Dermis blood vessel endothelial cell (primary cell): ENCODE measurements at regions not wholly inside any gene's neighbourhood (a gene's known extent, or its start where the extent isn't known, plus 50 kb on each side); places are given as distances from the start of the nearest gene placed in this dataset.
"Not testable (repeated sequence)": the region's sequence is repeated elsewhere in the genome, so short reads cannot be mapped to it uniquely, and the experiment has no call there.

ENCODE experiments used
- DNase-seq: peaks from one replicate; pipeline ENCODE4 v3.0.0; 2010

DNA sequence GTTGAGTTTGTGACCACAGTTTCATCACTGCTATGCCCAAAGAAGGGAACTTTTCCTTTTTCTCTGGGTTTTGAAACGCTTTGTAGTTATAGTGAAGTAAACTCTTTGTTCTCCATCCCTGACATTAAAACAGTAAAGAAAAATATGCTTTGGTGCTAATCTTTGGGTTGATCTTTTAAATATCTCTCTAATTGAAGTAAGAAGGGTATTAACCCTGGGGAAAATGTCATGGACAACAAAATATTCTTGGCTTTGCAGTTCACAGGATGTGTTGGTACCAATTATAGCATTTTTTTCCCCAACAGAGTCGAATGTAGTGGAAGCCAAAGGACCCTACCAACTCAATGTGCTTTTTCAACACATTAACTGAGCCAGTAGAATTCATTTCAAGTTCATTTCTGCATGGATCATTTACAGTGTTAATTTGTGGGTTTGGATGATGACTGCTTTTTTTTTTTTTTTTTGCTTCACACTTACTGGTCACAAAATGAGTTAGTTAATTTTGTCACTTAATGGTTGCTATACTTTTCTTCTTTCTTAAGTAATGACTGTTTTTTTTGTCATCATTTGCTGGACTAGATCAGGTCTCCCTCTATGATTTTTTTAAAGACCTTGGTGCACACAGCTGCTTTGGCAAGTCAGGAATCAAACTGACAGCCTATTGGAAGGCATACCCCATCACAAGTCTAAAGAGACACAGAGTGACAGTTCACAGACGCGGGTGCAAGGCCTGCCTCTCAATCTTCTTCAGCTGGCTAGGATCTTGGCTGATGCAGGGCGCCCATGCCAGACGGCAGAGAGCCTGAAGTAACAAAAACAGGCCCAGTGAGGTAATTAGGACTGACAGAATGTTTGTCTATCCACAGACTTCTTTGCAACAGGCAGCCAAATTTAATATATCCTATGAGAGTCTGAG is 98.8 kb upstream of the MMADHC start:
- DNase-seq = no peak

DNA sequence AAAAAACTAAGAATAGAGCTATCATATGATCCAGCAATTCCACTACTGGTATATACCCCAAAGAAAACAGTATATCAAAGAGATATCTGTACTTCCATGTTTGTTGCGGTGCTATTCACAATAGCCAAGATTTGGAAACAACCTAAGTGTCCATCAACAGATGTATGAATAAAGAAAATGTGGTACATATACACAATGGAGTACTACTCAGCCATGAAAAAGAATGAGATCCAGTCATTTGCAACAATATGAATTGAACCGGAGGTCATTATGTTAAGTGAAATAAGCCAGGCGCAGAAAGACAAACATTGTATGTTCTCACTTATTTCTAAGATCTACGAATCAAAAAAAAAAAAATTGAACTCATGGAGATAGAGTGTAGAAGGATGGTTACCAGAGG is 97.8 kb upstream of the MMADHC start:
- DNase-seq = not testable (repeated sequence)

DNA sequence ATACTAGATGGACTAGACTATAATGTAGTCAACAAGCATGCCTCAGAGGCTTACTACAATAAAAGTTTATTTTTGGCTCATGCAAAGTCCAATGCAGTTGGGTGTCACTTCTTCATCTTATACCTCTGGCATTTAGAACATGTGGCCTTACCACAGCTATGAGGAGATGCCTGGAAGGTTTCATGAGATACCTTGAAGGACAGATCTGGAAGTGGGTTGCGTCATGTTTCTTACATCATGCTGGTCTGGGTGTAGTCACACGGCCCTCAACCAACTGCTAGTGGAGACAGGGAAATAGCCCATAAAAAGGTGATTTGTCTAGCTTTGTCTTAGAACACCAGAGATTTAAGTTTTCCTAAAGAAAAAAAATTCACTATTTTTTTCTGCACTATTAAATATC is 91.7 kb upstream of the MMADHC start:
- DNase-seq = no peak

DNA sequence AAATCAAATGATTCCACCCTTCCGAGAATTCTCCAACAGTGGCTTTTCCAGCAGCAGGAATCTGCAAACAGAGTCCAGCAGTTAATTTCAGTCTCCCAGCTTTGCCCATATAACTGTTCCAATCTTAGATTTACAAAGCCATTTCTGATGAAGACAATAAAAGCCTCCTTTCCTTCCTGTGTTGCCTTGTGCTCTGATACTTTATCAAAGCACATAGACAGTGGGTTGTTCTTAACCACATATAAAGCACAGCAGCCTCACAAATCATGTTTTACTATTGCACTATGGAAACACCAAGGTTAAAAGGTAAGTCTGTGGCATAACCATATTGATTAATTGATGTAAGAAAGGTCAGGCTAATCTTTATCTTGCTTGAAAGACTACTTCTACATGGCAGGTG is 89.8 kb upstream of the MMADHC start:
- no peak for DNase-seq

DNA sequence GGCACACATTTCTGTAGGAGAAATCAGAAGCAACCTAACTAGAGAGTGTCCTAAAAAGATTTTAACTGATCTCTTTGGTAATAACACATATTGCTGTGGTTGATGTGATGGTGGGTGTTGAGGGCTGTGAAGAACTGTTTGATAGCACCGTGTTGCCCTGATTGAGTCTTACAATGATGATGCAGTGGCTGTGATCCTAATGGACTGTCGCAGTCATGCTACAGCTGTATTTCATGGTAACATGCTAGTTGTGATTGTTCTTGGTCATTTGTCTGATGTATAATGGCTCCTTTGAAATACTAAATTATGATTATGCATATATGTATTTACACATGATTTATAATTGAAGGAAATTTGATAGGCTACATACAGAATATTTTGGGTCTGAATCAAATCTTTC is 82.5 kb upstream of the MMADHC start:
- no peak for DNase-seq

DNA sequence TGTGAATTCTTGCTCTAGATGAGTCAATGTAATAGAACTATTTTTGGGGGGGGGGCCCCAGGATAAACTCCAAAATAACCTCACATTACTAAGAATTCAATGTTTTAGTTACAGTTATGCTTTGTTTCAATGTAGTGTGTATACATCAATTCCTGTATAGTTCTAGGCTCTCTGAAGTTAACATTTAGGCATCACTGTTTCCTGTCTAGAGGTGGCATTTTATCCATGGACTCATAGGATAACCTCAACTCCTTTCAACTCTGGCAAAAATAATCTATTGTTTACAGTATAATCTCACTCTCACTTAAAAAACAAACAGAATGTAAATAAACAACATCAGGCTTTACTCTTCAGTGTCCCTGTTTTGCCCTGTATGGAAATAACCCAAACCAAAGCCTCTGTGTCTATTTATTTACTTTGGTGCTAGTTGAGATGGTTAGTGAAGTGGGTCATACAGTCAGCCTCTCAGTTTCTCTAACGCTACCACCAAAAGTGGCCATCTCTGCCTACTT is 79.3 kb upstream of the MMADHC start:
- DNase-seq = no peak

DNA sequence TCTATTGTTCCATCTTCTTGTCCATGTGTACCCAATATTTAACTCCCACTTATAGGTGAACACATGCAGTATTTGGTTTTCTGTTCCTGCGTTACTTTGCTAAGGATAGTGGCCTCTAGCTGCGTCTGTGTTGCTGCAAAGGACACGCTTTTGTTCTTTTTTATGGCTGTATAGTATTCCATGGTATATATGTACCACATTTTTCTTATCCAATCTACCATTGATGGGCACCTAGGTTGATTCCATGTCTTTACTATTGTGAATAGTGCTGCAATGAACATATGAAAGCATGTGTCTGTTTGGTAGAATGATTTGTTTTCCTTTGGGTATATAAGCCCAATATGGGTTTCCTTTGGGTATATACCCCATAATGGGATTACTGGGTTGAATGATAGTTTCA is 77.3 kb upstream of the MMADHC start:
- DNase-seq = no peak

DNA sequence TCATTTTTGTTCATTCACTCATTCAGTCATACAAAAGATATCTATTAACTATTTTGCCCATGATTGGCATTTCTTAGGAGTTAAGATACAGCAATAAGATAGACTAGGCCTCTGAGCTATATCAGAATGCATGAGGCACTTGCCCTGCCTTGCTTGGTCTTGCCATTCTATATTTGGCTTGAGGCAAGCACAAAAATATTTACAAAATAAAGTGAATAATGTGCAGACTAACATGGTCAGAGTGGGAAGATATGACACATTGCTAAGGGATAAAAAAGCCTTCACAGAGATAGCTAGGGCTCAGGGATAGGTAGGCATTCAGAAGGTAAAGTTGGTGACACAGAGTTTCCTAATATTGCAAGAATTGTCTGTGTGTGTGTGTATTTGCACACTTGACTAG is 75.0 kb upstream of the MMADHC start:
- DNase-seq = no peak

DNA sequence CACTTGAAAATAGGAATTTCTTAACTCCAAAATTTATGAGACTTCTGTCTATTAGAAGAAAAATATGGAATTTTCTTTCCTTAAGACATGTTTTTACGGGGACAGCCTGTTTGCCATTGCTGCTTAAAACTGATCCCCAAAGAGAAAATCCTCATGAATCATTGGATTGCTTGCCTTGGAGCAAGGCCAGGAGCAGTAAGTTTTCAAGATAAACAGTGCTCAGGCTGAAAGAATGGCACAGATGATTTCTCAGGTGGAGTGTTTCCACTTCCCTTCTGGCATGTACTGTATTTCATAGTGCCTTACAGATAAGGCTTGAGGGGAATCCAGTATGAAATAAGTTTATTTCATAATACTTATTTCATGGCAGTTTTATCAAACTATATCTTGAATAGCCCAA is 74.3 kb upstream of the MMADHC start:
- DNase-seq = peak; percentile 76

DNA sequence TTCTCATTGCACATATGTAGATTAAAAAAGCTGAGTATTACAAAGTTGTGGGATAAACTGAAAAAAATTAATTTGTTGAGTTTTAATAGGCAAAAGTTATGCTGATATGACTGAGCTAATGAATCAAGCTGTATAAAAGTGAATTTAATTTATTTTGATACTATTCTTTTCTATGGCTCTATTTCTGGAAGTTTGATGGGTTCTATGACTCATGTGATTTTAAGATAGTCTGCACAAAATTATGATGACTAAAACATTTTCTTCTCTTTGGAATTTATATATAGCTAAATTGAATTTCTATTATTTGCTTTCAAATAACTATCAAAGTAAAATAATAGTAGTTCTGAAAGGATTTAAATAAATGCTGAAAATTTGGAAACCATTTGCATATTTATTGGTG is 71.0 kb upstream of the MMADHC start:
- no peak for DNase-seq

DNA sequence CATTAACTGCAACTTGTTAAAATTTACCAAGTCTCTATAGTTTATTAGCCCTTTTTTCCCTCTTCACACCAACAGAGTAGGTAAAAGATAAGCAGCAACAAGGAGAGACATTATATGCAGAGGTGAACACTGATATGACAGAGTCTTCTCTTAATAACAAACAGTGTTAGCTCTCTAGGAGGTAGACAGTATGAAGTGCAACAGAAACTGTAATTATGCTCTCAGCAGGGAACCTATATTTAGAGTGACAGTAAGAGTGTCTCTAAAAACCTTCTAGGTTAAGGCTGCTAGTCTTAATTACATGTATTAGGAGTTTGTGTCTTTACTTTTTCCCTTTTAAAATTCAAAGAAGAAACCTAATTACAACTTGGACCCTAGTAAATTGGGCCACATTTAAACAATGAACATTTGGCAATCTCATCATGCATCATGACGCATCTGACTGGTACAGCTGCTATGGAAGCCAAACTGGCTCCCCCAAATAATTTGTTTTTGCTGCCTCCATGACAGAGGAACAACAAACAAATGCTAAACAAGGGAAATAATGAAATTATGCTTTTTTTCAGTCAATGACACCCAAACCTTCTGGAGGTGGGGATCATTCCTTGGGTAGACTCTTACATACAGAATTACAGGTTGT is 69.9 kb upstream of the MMADHC start:
- no peak for DNase-seq

DNA sequence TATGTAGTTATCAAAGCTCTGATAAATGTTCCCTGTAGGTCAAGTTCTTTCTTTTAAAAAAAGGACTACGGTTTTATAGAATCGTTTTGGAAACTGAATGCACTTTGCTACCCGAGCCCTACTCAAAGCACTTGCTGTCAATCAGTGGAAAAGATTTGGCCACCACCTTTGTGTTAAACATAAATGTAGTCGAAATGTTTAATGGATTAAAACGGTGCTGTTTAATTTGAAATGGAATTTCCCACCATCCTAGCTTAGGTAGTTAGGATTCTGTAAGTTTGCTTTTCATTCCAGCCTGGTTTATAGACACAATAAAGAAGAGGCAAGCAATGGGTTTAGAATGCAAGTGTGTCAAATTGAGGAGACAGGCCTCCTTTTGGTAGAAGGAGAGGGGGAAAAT is 69.4 kb upstream of the MMADHC start:
- DNase-seq = no peak

DNA sequence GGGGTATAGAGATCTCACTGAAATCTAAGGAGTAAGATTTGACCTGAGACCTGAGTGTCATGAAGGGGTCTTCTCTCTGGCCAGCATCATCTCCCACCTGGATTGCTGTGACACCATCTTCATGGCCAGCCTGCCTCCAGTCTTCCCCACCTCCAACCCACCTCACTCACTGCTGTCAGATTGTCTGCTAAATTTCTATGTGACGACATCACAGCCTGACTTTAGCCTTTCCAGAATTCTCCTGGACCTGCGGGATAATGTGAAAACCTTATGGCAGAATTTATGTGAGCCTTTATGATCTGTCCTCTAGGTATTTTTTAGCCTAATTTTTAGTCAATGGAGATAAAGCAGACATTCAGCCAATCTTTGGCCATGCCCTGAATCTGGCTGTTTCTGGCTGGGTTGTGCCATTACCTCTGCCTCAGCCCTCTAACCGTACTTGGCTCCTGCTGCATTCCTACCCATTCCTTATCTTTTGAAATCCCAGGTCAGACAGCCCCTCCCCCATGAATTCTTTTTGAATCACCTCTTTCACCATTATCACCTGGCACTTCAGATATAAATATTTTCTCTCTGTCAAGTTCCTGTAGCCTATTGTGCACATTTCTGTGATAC is 66.4 kb upstream of the MMADHC start:
- DNase-seq = no peak

DNA sequence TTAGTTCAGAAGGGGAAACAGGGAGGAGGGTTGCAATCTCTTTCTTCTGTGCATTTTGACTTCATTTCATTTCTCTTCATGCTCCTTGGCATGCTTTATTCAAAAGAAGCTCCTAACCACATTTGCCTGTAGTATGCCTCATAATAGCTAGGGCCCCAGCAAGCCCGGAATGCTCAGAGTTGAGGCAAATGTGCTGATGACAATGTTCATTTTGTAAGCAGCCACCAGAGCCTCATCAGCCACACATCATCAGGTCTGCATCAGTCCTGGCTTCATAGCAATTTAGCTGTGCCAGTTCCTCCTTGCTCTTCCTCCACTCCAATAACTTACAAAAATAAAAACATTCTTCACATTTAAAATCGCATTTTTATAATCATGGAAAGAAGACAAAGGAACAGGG is 65.4 kb upstream of the MMADHC start:
- DNase-seq = no peak

DNA sequence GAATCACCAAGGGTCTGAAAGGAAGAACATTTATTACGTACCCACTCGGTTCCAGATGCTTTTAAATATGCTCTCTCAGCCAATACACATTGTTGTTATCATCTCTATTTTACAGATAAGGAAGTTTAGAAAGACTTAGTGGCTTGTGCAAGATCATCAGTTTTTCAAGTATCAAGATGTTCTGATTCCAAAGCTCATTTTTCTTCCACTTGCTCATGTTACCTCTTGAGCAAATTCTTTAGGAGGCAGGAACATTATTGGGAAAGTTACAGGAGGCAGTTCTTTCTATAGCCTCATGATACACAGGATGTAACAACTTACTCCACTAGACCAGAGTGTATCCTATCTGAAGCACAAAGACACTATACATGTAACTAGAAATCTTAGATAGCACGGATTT is 65.0 kb upstream of the MMADHC start:
- DNase-seq = no peak

DNA sequence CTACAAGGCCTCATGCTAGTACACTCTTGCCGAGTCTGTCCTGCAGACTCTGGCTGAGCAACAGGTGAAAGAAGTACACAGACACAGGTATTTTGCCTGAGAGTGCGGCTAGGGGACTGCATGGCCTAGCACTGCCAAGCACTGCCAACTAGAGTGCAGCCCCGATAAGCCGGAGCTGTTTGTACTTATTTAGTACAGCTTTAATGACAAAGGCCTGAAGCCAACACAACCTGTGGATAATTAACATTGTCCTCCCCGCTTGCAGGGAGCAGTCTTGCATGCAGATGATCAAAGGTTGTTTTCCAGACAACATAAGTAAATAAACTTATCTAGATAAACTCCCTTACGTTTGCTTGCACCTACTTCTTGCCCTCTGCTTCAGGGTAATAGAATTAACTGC is 63.7 kb upstream of the MMADHC start:
- DNase-seq = no peak

DNA sequence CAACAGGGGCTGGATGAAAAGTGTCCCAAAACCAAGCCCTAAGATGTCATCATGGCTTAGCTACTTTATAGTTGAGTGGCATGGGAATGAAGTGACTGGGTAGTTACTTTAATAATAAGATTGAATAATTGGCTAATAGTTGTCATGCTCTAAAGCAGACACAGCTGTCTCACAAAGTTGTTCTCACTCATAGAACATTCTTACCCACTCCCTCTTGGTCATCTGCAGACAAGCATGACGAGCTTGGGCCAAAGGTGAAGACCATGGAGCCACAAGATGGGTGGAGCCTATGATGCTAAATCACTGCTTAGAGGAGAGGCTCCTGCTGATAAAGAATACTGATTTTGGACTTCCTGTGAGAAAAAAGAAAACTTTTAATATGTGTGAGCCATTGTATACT is 62.4 kb upstream of the MMADHC start:
- DNase-seq = no peak

DNA sequence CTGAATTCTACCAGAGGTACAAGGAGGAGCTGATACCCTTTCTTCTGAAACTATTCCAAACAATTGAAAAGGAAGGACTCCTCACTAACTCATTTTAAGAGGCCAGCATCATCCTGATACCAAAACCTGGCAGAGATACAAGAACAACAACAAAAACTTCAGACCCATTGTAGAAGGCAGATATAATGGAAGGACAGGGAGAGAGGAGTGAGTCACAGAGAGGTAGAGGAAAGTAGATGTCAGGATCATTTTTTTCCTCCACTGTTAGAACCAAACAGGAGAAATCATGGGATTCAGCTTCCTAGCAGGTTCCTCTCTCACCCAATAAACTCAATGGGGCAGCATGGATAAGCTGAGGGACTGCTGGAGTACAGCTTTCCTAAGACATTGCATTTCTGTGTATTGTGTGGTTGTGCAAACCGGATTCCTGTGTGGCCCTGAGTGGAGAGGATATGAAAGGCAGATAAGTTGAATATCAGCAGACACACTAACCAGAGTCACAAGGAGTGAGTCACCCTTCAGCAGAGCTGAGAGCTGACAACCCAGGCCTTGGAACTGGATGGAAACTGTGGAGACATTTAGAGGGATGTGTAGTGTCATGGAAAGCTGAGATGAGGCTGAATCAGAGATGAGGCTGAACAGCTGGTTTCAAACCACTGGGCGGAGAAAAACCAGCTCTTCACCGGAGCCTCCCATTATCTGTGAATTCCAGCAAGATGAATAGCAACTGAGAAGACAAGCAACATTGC is 60.9 kb upstream of the MMADHC start:
- DNase-seq = peak; percentile 78

DNA sequence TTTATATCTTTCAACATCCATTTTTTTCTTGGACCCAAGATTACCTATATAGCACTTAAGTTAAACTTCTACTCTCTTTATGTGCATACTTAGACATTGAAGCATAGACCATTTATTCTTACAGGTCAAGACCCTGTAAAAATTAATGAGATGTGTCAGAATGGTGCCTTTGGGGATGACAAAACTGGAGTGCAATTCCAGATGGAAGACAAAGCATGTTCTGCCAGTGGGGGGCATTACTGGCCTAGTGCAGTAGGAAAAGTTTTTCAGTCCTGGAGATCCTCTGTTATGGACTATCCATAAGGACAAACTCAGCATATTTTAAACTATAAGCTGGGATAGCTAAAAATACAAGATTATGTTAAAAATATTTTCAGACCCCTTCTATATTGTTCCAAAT is 57.8 kb upstream of the MMADHC start:
- peak; percentile 33 for DNase-seq
